ENCODE measurements at regions not wholly inside any gene's neighbourhood (a gene's known extent, or its start where the extent isn't known, plus 50 kb on each side); places are given as distances from the start of the nearest gene placed in this dataset.

- Histone ChIP-seq H3K9me3 (ENCODE audit: severe bottlenecking) (no peaks in the 10 kb centered on the region), H3K27me3 (ENCODE audit: insufficient read depth, poor library complexity, severe bottlenecking) (no peaks in the 10 kb centered on the region), H3K36me3 (ENCODE audit: low read depth) (no peaks in the 10 kb centered on the region), H3K27ac (ENCODE audit: poor library complexity, severe bottlenecking) (no peak overlapping the region), H3K4me1 (ENCODE audit: insufficient read depth, poor library complexity, severe bottlenecking) (no peaks in the 10 kb centered on the region), H3K4me3 (ENCODE audit: severe bottlenecking) (no peak overlapping the region)
- no peak for DNase-seq (ENCODE audit: low spot score)
- no peak for ATAC-seq (ENCODE audit: low read depth)
- TF ChIP-seq, protein P1, sequence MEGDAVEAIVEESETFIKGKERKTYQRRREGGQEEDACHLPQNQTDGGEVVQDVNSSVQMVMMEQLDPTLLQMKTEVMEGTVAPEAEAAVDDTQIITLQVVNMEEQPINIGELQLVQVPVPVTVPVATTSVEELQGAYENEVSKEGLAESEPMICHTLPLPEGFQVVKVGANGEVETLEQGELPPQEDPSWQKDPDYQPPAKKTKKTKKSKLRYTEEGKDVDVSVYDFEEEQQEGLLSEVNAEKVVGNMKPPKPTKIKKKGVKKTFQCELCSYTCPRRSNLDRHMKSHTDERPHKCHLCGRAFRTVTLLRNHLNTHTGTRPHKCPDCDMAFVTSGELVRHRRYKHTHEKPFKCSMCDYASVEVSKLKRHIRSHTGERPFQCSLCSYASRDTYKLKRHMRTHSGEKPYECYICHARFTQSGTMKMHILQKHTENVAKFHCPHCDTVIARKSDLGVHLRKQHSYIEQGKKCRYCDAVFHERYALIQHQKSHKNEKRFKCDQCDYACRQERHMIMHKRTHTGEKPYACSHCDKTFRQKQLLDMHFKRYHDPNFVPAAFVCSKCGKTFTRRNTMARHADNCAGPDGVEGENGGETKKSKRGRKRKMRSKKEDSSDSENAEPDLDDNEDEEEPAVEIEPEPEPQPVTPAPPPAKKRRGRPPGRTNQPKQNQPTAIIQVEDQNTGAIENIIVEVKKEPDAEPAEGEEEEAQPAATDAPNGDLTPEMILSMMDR (IDR thresholded peaks at IDR 0.05; ENCODE audit: poor library complexity, severe bottlenecking), result no peak
Measured at GRCh38 chr3:19711160-19711782, 222.7 kb downstream of the EFHB start.

DNA sequence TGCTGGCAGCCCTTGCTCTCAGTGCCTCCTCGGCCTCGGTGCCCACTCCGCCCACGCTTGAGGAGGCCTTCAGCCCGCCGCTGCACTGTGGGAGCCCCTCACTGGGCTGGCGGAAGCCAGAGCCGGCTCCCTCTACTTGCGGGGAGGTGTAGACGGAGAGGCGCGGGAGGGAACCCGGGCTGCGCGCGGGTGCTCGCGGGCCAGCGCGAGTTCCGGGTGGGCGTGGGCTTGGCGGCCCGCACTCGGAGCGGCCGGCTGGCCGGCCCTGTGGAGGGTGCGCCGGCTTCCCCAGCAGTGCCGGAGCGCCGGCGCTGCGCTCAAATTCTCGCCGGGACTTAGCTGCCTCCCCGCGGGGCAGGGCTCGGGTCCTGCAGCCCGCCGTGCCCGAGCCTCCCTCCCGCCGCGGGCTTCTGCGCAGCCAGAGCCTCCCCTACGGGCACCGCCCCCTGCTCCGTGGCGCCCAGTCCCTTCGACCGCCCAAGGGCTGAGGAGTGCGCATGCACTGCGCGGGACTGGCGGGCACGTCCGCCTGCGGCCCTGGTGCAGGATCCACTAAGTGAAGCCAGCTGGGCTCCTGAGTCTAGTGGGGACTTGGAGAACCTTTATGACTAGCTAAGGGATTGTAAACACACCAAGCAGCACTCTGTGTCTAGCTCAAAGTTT, 231.5 kb downstream of the EFHB start:
- ATAC-seq (ENCODE audit: low read depth) (no peak), DNase-seq (ENCODE audit: low spot score) (no peak)
- Histone ChIP-seq H3K4me3 (ENCODE audit: severe bottlenecking) (no peak overlapping the region), H3K27ac (ENCODE audit: poor library complexity, severe bottlenecking) (no peak overlapping the region), H3K4me1 (ENCODE audit: insufficient read depth, poor library complexity, severe bottlenecking) (no peaks in the 10 kb centered on the region), H3K36me3 (ENCODE audit: low read depth) (no peaks in the 10 kb centered on the region), H3K27me3 (ENCODE audit: insufficient read depth, poor library complexity, severe bottlenecking) (no peaks in the 10 kb centered on the region), H3K9me3 (ENCODE audit: severe bottlenecking) (no peaks in the 10 kb centered on the region)
- TF ChIP-seq, protein P1 (IDR thresholded peaks at IDR 0.05; ENCODE audit: poor library complexity, severe bottlenecking), result no peak

- H3K27ac ChIP-seq (ENCODE audit: poor library complexity, severe bottlenecking), result no peak overlapping the region
- H3K36me3 ChIP-seq (ENCODE audit: low read depth), result no peaks in the 10 kb centered on the region
- no peak for DNase-seq (ENCODE audit: low spot score)
Measured at GRCh38 chr3:19688767-19689166, 245.2 kb downstream of the EFHB start.

DNA sequence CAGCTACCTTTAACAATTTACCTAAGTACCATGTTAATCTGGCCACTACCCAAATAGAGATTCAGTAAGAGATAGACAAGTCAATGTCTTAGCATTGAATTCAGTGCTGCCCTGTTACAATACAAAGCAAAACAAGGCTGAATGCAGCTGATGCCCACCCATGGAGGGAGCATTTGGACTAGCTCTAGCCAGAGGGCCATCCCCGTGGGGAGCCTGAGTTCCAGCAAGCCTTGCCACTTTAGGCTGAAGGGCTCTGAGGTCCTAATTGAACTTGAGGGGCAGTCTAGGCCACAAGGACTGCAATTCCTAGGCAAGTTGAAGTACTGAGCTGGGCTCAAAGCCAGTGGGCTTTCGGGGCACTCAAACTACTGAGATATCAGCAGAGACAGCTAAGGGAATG, 265.9 kb downstream of the EFHB start:
- no peak overlapping the region for H3K4me3 ChIP-seq (ENCODE audit: severe bottlenecking)
- TF ChIP-seq, protein P1 (IDR thresholded peaks at IDR 0.05; ENCODE audit: poor library complexity, severe bottlenecking), result no peak
- ATAC-seq (ENCODE audit: low read depth), result no peak
- H3K27ac ChIP-seq (ENCODE audit: poor library complexity, severe bottlenecking), result no peak overlapping the region
- H3K36me3 ChIP-seq (ENCODE audit: low read depth), result no peaks in the 10 kb centered on the region
- no peaks in the 10 kb centered on the region for H3K4me1 ChIP-seq (ENCODE audit: insufficient read depth, poor library complexity, severe bottlenecking)
- peaks cover 3% of the 10 kb centered on the region for H3K9me3 ChIP-seq (ENCODE audit: severe bottlenecking)
- no peaks in the 10 kb centered on the region for H3K27me3 ChIP-seq (ENCODE audit: insufficient read depth, poor library complexity, severe bottlenecking)
- no peak for DNase-seq (ENCODE audit: low spot score)

More at GRCh38 chr3:19688767-19689166, 245.2 kb downstream of the EFHB start:
- H3K9me3 ChIP-seq (ENCODE audit: severe bottlenecking), result peaks cover 3% of the 10 kb centered on the region
- no peak for ATAC-seq (ENCODE audit: low read depth)
- no peak overlapping the region for H3K4me3 ChIP-seq (ENCODE audit: severe bottlenecking)
- H3K27me3 ChIP-seq (ENCODE audit: insufficient read depth, poor library complexity, severe bottlenecking), result no peaks in the 10 kb centered on the region
- TF ChIP-seq, protein P1 (IDR thresholded peaks at IDR 0.05; ENCODE audit: poor library complexity, severe bottlenecking), result no peak
- no peaks in the 10 kb centered on the region for H3K4me1 ChIP-seq (ENCODE audit: insufficient read depth, poor library complexity, severe bottlenecking)

- H3K4me1 ChIP-seq (ENCODE audit: insufficient read depth, poor library complexity, severe bottlenecking), result no peaks in the 10 kb centered on the region
- H3K27me3 ChIP-seq (ENCODE audit: insufficient read depth, poor library complexity, severe bottlenecking), result no peaks in the 10 kb centered on the region
- no peak overlapping the region for H3K4me3 ChIP-seq (ENCODE audit: severe bottlenecking)
- ATAC-seq (ENCODE audit: low read depth) (no peak), DNase-seq (ENCODE audit: low spot score) (no peak)
- TF ChIP-seq, protein P1 (IDR thresholded peaks at IDR 0.05; ENCODE audit: poor library complexity, severe bottlenecking), result no peak
- H3K9me3 ChIP-seq (ENCODE audit: severe bottlenecking), result peaks cover 3% of the 10 kb centered on the region
- H3K27ac ChIP-seq (ENCODE audit: poor library complexity, severe bottlenecking), result no peak overlapping the region
- H3K36me3 ChIP-seq (ENCODE audit: low read depth), result no peaks in the 10 kb centered on the region
Measured at GRCh38 chr3:19662486-19662885, 271.5 kb downstream of the EFHB start.
